ENCODE measurements at regions not wholly inside any gene's neighbourhood (a gene's known extent, or its start where the extent isn't known, plus 50 kb on each side); places are given as distances from the start of the nearest gene placed in this dataset.

GRCh38 chr3:180283251-180283650 is 246.5 kb upstream of the PEX5L start:
- in situ Hi-C loops (cut with MboI), result no loop called here
- WGBS (ENCODE audit: insufficient coverage, insufficient replicate concordance, low lambda C conversion rate, missing lambda C conversion rate), result 54% methylated on average over 3 of the region's 3 CpGs
- Histone ChIP-seq H3K36me3 (ENCODE audit: control insufficient read depth in 2 of 2, insufficient read depth in 2 of 2, low read length in 1 of 2) (no peaks in the 10 kb centered on the region), H4K20me1 (ENCODE audit: control insufficient read depth, insufficient read depth) (no peaks in the 10 kb centered on the region), H3K4me2 (ENCODE audit: control insufficient read depth, insufficient read depth) (no peak overlapping the region), H3K79me2 (ENCODE audit: control insufficient read depth, insufficient read depth, low read length) (no peaks in the 10 kb centered on the region), H3K4me1 (ENCODE audit: control insufficient read depth, insufficient read depth, low read length) (peaks cover 11% of the 10 kb centered on the region), H3K27me3 (replicated peaks in 1 of 2; ENCODE audit: control insufficient read depth in 2 of 2, insufficient read depth in 2 of 2, low read length in 1 of 2) (no peaks in the 10 kb centered on the region), H2AFZ (ENCODE audit: control insufficient read depth, low read depth, low read length) (no peak overlapping the region), H3K27ac (ENCODE audit: control insufficient read depth, insufficient read depth) (no peak overlapping the region), H3K9me3 (replicated peaks; ENCODE audit: control insufficient read depth, insufficient read depth, low read length) (no peaks in the 10 kb centered on the region), H3K9ac (ENCODE audit: control insufficient read depth, insufficient read depth, low read length) (no peak overlapping the region), H3K4me3 (no peak overlapping the region)
- ChIA-PET POLR2A (interaction anchor here (1.1 to 1.4 kb wide), 2 partner anchors 10 to 23 kb away, joined by 3 to 5 read pairs; no protein-coding TSS in a partner anchor), CTCF (interaction anchor here (1.3 kb wide), 1 partner anchor 11 kb away, joined by 3 read pairs; no protein-coding TSS in a partner anchor), RAD21 (ENCODE audit: unreplicated experiment) (no interaction called here), SMC1A (ENCODE audit: uncharacterized antibody, unreplicated experiment) (interaction anchor here (0.7 to 1.4 kb wide), 11 partner anchors 11 to 359 kb away, joined by 3 to 5 read pairs (median 3); no protein-coding TSS in a partner anchor)
- TF ChIP-seq ESRRA (IDR thresholded peaks at IDR 0.05; ENCODE audit: low read length), result no peak
- TF ChIP-seq IRF3 (IDR thresholded peaks at IDR 0.05), result no peak
- TF ChIP-seq PAX8 (IDR thresholded peaks at IDR 0.05), result no peak
- no peak for TF ChIP-seq POLR2AphosphoS5 (IDR thresholded peaks at IDR 0.05; ENCODE audit: low read length)
- TF ChIP-seq ZBTB11 (CRISPR knock-in tag; IDR thresholded peaks at IDR 0.05), result no peak
- no peak for FAIRE-seq
- no peak for DNase-seq (ENCODE audit: low read depth, low spot score)
- BruUV-seq (replicated peaks), result no TSS peak
- intact Hi-C loops (cut with micrococcal nuclease; ENCODE audit: unreplicated experiment), result no loop called here
- no peak for ATAC-seq

Measured in GM12878 (cell line).